Astrocyte (in vitro differentiated cells and primary cell): ENCODE measurements at regions not wholly inside any gene's neighbourhood (a gene's known extent, or its start where the extent isn't known, plus 50 kb on each side); places are given as distances from the start of the nearest gene placed in this dataset.

ENCODE experiments used
- DNase-seq: peaks from one replicate; pipeline ENCODE4 v3.0.0-alpha.2; 2010; ENCODE audit warnings: low read depth
- FAIRE-seq: peaks from 2 replicates; lab custom pipeline; 2011; peaks lifted over from hg19 to GRCh38; lab: Jason Lieb, UNC
- H2AFZ ChIP-seq: 2 replicates; pipeline ENCODE4 v1.6.0; 2012; ENCODE audit warnings: low read depth, low read length, inconsistent platforms
- H3K27ac ChIP-seq: 2 replicates; pipeline ENCODE4 v1.5.1; 2011; ENCODE audit warnings: low read depth, low read length, inconsistent platforms
- H3K27me3 ChIP-seq: 2 replicates; pipeline ENCODE4 v1.6.0; 2011; ENCODE audit warnings: low read length, inconsistent platforms; ENCODE audit not compliant: insufficient read depth
- H3K36me3 ChIP-seq: 2 replicates; pipeline ENCODE4 v1.5.1; 2011; ENCODE audit warnings: low read length, inconsistent platforms; ENCODE audit not compliant: insufficient read depth
- H3K4me1 ChIP-seq: 2 replicates; pipeline ENCODE4 v1.5.1; 2011; ENCODE audit warnings: low read length, inconsistent platforms; ENCODE audit not compliant: insufficient read depth
- H3K4me2 ChIP-seq: 2 replicates; pipeline ENCODE4 v1.6.0; 2012; ENCODE audit warnings: low read length, inconsistent platforms
- H3K4me3 ChIP-seq: 2 replicates; pipeline ENCODE4 v1.5.1; 2011; ENCODE audit warnings: low read depth, mild to moderate bottlenecking, low read length, inconsistent platforms; ENCODE audit not compliant: insufficient read depth
- H3K79me2 ChIP-seq: 2 replicates; pipeline ENCODE4 v1.6.0; 2012; ENCODE audit warnings: mild to moderate bottlenecking, low read length, inconsistent platforms; ENCODE audit not compliant: insufficient read depth
- H3K9ac ChIP-seq: 2 replicates; pipeline ENCODE4 v1.6.0; 2012; ENCODE audit warnings: mild to moderate bottlenecking, low read length, inconsistent platforms
- H3K9me3 ChIP-seq: 2 replicates; pipeline ENCODE4 v1.5.1; 2012; ENCODE audit warnings: low read depth, mild to moderate bottlenecking, low read length, inconsistent platforms; ENCODE audit not compliant: insufficient read depth
- H4K20me1 ChIP-seq: 2 replicates; pipeline ENCODE4 v1.6.0; 2012; ENCODE audit warnings: low read length, inconsistent platforms; ENCODE audit not compliant: insufficient read depth
- H3K27ac Mint-ChIP-seq: one replicate; pipeline ENCODE4 v1.8.0; 2021; ENCODE audit warnings: mild to moderate bottlenecking, mixed read lengths; ENCODE audit not compliant: unreplicated experiment
- H3K27me3 Mint-ChIP-seq: one replicate; pipeline ENCODE4 v1.8.0; 2021; ENCODE audit warnings: low read depth, mixed read lengths; ENCODE audit not compliant: unreplicated experiment
- H3K36me3 Mint-ChIP-seq: one replicate; pipeline ENCODE4 v1.8.0; 2021; ENCODE audit warnings: low read depth, mixed read lengths; ENCODE audit not compliant: unreplicated experiment
- H3K4me1 Mint-ChIP-seq: one replicate; pipeline ENCODE4 v1.8.0; 2021; ENCODE audit warnings: low read depth, mixed read lengths; ENCODE audit not compliant: unreplicated experiment
- H3K4me3 Mint-ChIP-seq: one replicate; pipeline ENCODE4 v1.8.0; 2021; ENCODE audit warnings: mild to moderate bottlenecking, moderate library complexity, mixed read lengths; ENCODE audit not compliant: unreplicated experiment
- H3K9me3 Mint-ChIP-seq: one replicate; pipeline ENCODE4 v1.8.0; 2021; ENCODE audit warnings: mild to moderate bottlenecking, mixed read lengths; ENCODE audit not compliant: unreplicated experiment
- CTCF ChIP-seq: IDR thresholded peaks from 2 replicates; pipeline ENCODE4 v1.5.1; 2011; ENCODE audit warnings: low read depth, mild to moderate bottlenecking, inconsistent platforms, low read length, moderate library complexity; ENCODE audit not compliant: insufficient read depth
- EZH2 ChIP-seq: IDR thresholded peaks from 2 replicates; pipeline ENCODE4 v1.6.1; 2012; ENCODE audit warnings: mild to moderate bottlenecking, low read length, inconsistent platforms; ENCODE audit not compliant: insufficient read depth

- DNase-seq (no peak), FAIRE-seq (no peak)
- Histone ChIP-seq H3K27ac (no peak overlapping the region), H3K4me2 (no peak overlapping the region), H3K4me3 (no peak overlapping the region), H3K27me3 (no peaks in the 10 kb centered on the region), H3K79me2 (no peaks in the 10 kb centered on the region), H2AFZ (no peak overlapping the region), H3K9me3 (no peaks in the 10 kb centered on the region), H4K20me1 (no peaks in the 10 kb centered on the region), H3K36me3 (no peaks in the 10 kb centered on the region), H3K4me1 (no peaks in the 10 kb centered on the region), H3K9ac (no peak overlapping the region)
- H3K4me3 Mint-ChIP-seq: no peak overlapping the region
- H3K9me3 Mint-ChIP-seq: peaks cover 5% of the 10 kb centered on the region
- H3K27me3 Mint-ChIP-seq: peaks cover 1% of the 10 kb centered on the region
- TF ChIP-seq EZH2 (no peak), CTCF (no peak)
- H3K4me1 Mint-ChIP-seq: peaks cover 4% of the 10 kb centered on the region
- no peak overlapping the region for H3K27ac Mint-ChIP-seq
- H3K36me3 Mint-ChIP-seq: no peaks in the 10 kb centered on the region
Observed at GRCh38 chr10:1964476-1964875, 227.2 kb upstream of the ADARB2 start.

GRCh38 chr10:1963341-1963740, 226.0 kb upstream of the ADARB2 start:
- H2AFZ ChIP-seq: no peak overlapping the region
- DNase-seq (no peak), FAIRE-seq (no peak)
- H3K27ac Mint-ChIP-seq: no peak overlapping the region
- H3K4me1 Mint-ChIP-seq: peaks cover 4% of the 10 kb centered on the region
- H3K27me3 ChIP-seq: no peaks in the 10 kb centered on the region
- no peaks in the 10 kb centered on the region for H3K9me3 ChIP-seq
- no peak overlapping the region for H3K4me3 ChIP-seq
- H3K27me3 Mint-ChIP-seq: peaks cover 1% of the 10 kb centered on the region
- H3K9me3 Mint-ChIP-seq: peaks cover 5% of the 10 kb centered on the region
- no peak overlapping the region for H3K4me2 ChIP-seq
- no peak overlapping the region for H3K27ac ChIP-seq
- H3K36me3 ChIP-seq: no peaks in the 10 kb centered on the region
- H3K4me1 ChIP-seq: no peaks in the 10 kb centered on the region
- H3K9ac ChIP-seq: no peak overlapping the region
- no peak for TF ChIP-seq CTCF
- TF ChIP-seq EZH2: no peak
- no peaks in the 10 kb centered on the region for H4K20me1 ChIP-seq
- no peaks in the 10 kb centered on the region for H3K79me2 ChIP-seq
- H3K4me3 Mint-ChIP-seq: no peak overlapping the region
- H3K36me3 Mint-ChIP-seq: no peaks in the 10 kb centered on the region

GRCh38 chr10:1961989-1962388, 224.7 kb upstream of the ADARB2 start:
- no peak overlapping the region for H3K27ac Mint-ChIP-seq
- H3K36me3 ChIP-seq: no peaks in the 10 kb centered on the region
- H3K9ac ChIP-seq: no peak overlapping the region
- peaks cover 5% of the 10 kb centered on the region for H3K9me3 Mint-ChIP-seq
- H3K9me3 ChIP-seq: no peaks in the 10 kb centered on the region
- peaks cover 4% of the 10 kb centered on the region for H3K4me1 Mint-ChIP-seq
- TF ChIP-seq CTCF (no peak), EZH2 (no peak)
- H3K4me3 ChIP-seq: no peak overlapping the region
- H2AFZ ChIP-seq: no peak overlapping the region
- no peak overlapping the region for H3K4me2 ChIP-seq
- H3K27me3 Mint-ChIP-seq: peaks cover 1% of the 10 kb centered on the region
- no peak for DNase-seq
- H3K27ac ChIP-seq: no peak overlapping the region
- no peaks in the 10 kb centered on the region for H3K4me1 ChIP-seq
- no peaks in the 10 kb centered on the region for H3K79me2 ChIP-seq
- no peaks in the 10 kb centered on the region for H3K36me3 Mint-ChIP-seq
- H3K27me3 ChIP-seq: no peaks in the 10 kb centered on the region
- H4K20me1 ChIP-seq: no peaks in the 10 kb centered on the region
- no peak for FAIRE-seq
- no peak overlapping the region for H3K4me3 Mint-ChIP-seq
